Testis (tissue), 2 donors: ENCODE measurements at regions not wholly inside any gene's neighbourhood (a gene's known extent, or its start where the extent isn't known, plus 50 kb on each side); places are given as distances from the start of the nearest gene placed in this dataset.

Experiments used
- POLR2A ChIP-seq: fragments of 450-650 bp; IDR thresholded peaks from one replicate; pipeline ENCODE4 v1.6.1; 2017; ENCODE audit warnings: antibody characterized with exemption, mild to moderate bottlenecking, moderate library complexity
- TF ChIP-seq, protein P1 (sequence below), 3 experiments: fragments of 450-650 bp in 2 of 3; fragments of 200-600 bp in 1 of 3; sonication (generic) in 1 of 3; IDR thresholded peaks; one replicate each; pipeline ENCODE4 v1.5.1; 2016 to 2019; ENCODE audit warnings: antibody characterized with exemption in 3 of 3, mild to moderate bottlenecking in 2 of 3, moderate library complexity in 1 of 3

DNA sequence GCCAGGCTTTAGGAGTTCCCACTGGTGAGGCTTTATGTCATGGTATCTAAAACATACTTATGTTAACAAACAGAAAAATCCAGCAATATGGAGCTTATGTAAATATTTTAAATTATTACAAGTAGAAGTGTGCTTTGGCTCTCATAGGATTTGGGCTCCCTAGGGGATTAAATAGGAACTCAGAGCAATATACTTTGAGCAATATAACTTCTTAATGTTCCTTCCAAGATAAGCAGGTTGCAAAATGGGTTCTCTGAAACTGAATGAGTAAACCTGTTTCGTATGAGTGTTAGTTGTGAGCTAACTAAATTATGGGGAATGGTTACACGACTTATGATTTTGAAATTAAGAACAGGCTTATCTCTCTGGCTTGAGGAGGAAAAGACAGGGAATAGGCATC, 366.1 kb upstream of the ZNF385D start:
- TF ChIP-seq, protein P1, sequence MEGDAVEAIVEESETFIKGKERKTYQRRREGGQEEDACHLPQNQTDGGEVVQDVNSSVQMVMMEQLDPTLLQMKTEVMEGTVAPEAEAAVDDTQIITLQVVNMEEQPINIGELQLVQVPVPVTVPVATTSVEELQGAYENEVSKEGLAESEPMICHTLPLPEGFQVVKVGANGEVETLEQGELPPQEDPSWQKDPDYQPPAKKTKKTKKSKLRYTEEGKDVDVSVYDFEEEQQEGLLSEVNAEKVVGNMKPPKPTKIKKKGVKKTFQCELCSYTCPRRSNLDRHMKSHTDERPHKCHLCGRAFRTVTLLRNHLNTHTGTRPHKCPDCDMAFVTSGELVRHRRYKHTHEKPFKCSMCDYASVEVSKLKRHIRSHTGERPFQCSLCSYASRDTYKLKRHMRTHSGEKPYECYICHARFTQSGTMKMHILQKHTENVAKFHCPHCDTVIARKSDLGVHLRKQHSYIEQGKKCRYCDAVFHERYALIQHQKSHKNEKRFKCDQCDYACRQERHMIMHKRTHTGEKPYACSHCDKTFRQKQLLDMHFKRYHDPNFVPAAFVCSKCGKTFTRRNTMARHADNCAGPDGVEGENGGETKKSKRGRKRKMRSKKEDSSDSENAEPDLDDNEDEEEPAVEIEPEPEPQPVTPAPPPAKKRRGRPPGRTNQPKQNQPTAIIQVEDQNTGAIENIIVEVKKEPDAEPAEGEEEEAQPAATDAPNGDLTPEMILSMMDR (IDR thresholded peaks at IDR 0.05): no peak
- TF ChIP-seq POLR2A: no peak
